ENCODE measurements at regions not wholly inside any gene's neighbourhood (a gene's known extent, or its start where the extent isn't known, plus 50 kb on each side); places are given as distances from the start of the nearest gene placed in this dataset.

- DNase-seq (ENCODE audit: low spot score in 2 of 2): no peak
- H3K36me3 ChIP-seq: no peaks in the 10 kb centered on the region
- H3K9me3 ChIP-seq: no peaks in the 10 kb centered on the region
- no peak overlapping the region for H3K27ac ChIP-seq
- H3K27me3 ChIP-seq: no peaks in the 10 kb centered on the region
- WGBS: 46% methylated on average over 4 of the region's 4 CpGs
- no peaks in the 10 kb centered on the region for H3K4me1 ChIP-seq
- no peak for TF ChIP-seq CTCF (IDR thresholded peaks at IDR 0.05)
- no peak for TF ChIP-seq POLR2AphosphoS5 (IDR thresholded peaks at IDR 0.05)
- no peak for TF ChIP-seq EP300 (IDR thresholded peaks at IDR 0.05)
- TF ChIP-seq POLR2A (IDR thresholded peaks at IDR 0.05): no peak
- H3K4me3 ChIP-seq: no peak overlapping the region
These were observed 399.0 kb downstream of the LRRC70 start for GRCh38 chr5:62977661-62978060.

- 41% methylated on average over 3 of the region's 3 CpGs for WGBS
- H3K27ac ChIP-seq: no peak overlapping the region
These were observed 396.0 kb downstream of the LRRC70 start for GRCh38 chr5:62974623-62975022.

GRCh38 chr5:62969409-62970120, 390.9 kb downstream of the LRRC70 start:
- WGBS: 90% methylated on average over 10 of the region's 10 CpGs
- H3K27me3 ChIP-seq: no peaks in the 10 kb centered on the region
- H3K27ac ChIP-seq: no peak overlapping the region
- H3K4me1 ChIP-seq: no peaks in the 10 kb centered on the region
- no peak for DNase-seq (ENCODE audit: low spot score in 2 of 2)
- peaks cover 14% of the 10 kb centered on the region for H3K9me3 ChIP-seq
- TF ChIP-seq CTCF (IDR thresholded peaks at IDR 0.05) (no peak), POLR2A (IDR thresholded peaks at IDR 0.05) (no peak), POLR2AphosphoS5 (IDR thresholded peaks at IDR 0.05) (no peak)
- H3K4me3 ChIP-seq: no peak overlapping the region
- H3K36me3 ChIP-seq: no peaks in the 10 kb centered on the region

More at GRCh38 chr5:62974623-62975022, 396.0 kb downstream of the LRRC70 start:
- Histone ChIP-seq H3K36me3 (no peaks in the 10 kb centered on the region), H3K9me3 (no peaks in the 10 kb centered on the region), H3K4me3 (no peak overlapping the region), H3K27me3 (no peaks in the 10 kb centered on the region), H3K4me1 (no peaks in the 10 kb centered on the region)
- DNase-seq (ENCODE audit: low spot score in 2 of 2): no peak
- TF ChIP-seq CTCF (IDR thresholded peaks at IDR 0.05) (no peak), POLR2AphosphoS5 (IDR thresholded peaks at IDR 0.05) (no peak), EP300 (IDR thresholded peaks at IDR 0.05) (no peak), POLR2A (IDR thresholded peaks at IDR 0.05) (no peak)

GRCh38 chr5:62964428-62964827, 385.8 kb downstream of the LRRC70 start:
- Histone ChIP-seq H3K9me3 (peaks cover 22% of the 10 kb centered on the region), H3K4me3 (no peak overlapping the region), H3K27me3 (no peaks in the 10 kb centered on the region), H3K36me3 (no peaks in the 10 kb centered on the region), H3K4me1 (no peaks in the 10 kb centered on the region), H3K27ac (no peak overlapping the region)
- TF ChIP-seq POLR2AphosphoS5 (IDR thresholded peaks at IDR 0.05): no peak
- no peak for TF ChIP-seq CTCF (IDR thresholded peaks at IDR 0.05)
- TF ChIP-seq EP300 (IDR thresholded peaks at IDR 0.05): no peak
- no peak for TF ChIP-seq POLR2A (IDR thresholded peaks at IDR 0.05)
- no peak for DNase-seq (ENCODE audit: low spot score in 2 of 2)

- no peak for DNase-seq (ENCODE audit: low spot score in 2 of 2)
- H3K9me3 ChIP-seq: peaks cover 21% of the 10 kb centered on the region
- no peaks in the 10 kb centered on the region for H3K36me3 ChIP-seq
- WGBS: 70% methylated on average over 2 of the region's 2 CpGs
- no peaks in the 10 kb centered on the region for H3K27me3 ChIP-seq
- H3K4me1 ChIP-seq: no peaks in the 10 kb centered on the region
- TF ChIP-seq EP300 (IDR thresholded peaks at IDR 0.05) (no peak), POLR2AphosphoS5 (IDR thresholded peaks at IDR 0.05) (no peak), POLR2A (IDR thresholded peaks at IDR 0.05) (no peak), CTCF (IDR thresholded peaks at IDR 0.05) (no peak)
- H3K4me3 ChIP-seq: no peak overlapping the region
- no peak overlapping the region for H3K27ac ChIP-seq
These were observed 382.2 kb downstream of the LRRC70 start for GRCh38 chr5:62960781-62961180.

Measured in suprapubic skin (tissue), 4 donors.